A549 (cell line): ENCODE measurements at regions not wholly inside any gene's neighbourhood (a gene's known extent, or its start where the extent isn't known, plus 50 kb on each side); places are given as distances from the start of the nearest gene placed in this dataset.
A peak's percentile ranks its signal among the peaks of the same experiment; 100 is the strongest.

Experiments
- ATAC-seq, 2 experiments: fragments of 200-7000 bp in 1 of 2; fragments of >200 bp in 1 of 2; cut with Nextera tagmentation in 1 of 2; cut with Tn5 transposase in 1 of 2; 3 replicates each; pipeline versions ENCODE4 v1.8.0 to v1.9.1; 2018 to 2020; ENCODE audit warnings: mild to moderate bottlenecking in 1 of 2, moderate library complexity in 1 of 2
- CTCF ChIA-PET: fragments of 300-600 bp; sonication (Branson Sonifier 250); formaldehyde crosslinking; extraction: SDS; loops from one replicate; lab custom pipeline; 2021; ENCODE audit warnings: antibody characterized with exemption, inconsistent platforms; lab: Yijun Ruan, JAX
- POLR2A ChIA-PET: fragments of 350-600 bp; formaldehyde crosslinking; extraction: SDS; loops from one replicate; lab custom pipeline; 2021; ENCODE audit warnings: antibody characterized with exemption, inconsistent platforms; lab: Yijun Ruan, JAX
- DNase-seq, 2 experiments: peaks; one replicate each; pipeline versions ENCODE4 v3.0.0 to v3.0.0-alpha.2; 2011 to 2016; ENCODE audit warnings: low read depth in 1 of 2, low spot score in 1 of 2
- FAIRE-seq: peaks from 2 replicates; lab custom pipeline; 2011; peaks lifted over from hg19 to GRCh38; lab: Jason Lieb, UNC
- H3K27ac ChIP-seq, 2 experiments: fragments of >200 bp; sonication (Bioruptor Twin); formaldehyde crosslinking; 3 replicates each; pipeline ENCODE4 v1.5.1; 2016 to 2017
- H3K4me1 ChIP-seq: fragments of >200 bp; sonication (Bioruptor Twin); formaldehyde crosslinking; 3 replicates; pipeline ENCODE4 v1.6.1; 2016
- H3K4me2 ChIP-seq: fragments of >200 bp; sonication (Bioruptor Twin); formaldehyde crosslinking; 3 replicates; pipeline ENCODE4 v1.6.1; 2016
- H3K4me3 ChIP-seq: fragments of >200 bp; sonication (Bioruptor Twin); formaldehyde crosslinking; 3 replicates; pipeline ENCODE4 v1.5.1; 2016
- H3K9me3 ChIP-seq: fragments of >200 bp; sonication (Bioruptor Twin); formaldehyde crosslinking; 3 replicates; pipeline ENCODE4 v1.6.1; 2016
- BHLHE40 ChIP-seq: IDR thresholded peaks from 2 replicates; pipeline ENCODE4 v1.6.1; 2012; ENCODE audit warnings: low read depth, low read length, inconsistent platforms
- CBX2 ChIP-seq: fragments of 200-600 bp; sonication (generic); IDR thresholded peaks from 2 replicates; pipeline ENCODE4 v1.6.1; 2016; ENCODE audit warnings: low read depth, mild to moderate bottlenecking, borderline replicate concordance
- CEBPB ChIP-seq, 2 experiments: fragments of >200 bp in 1 of 2; sonication (Bioruptor Twin) in 1 of 2; formaldehyde crosslinking in 1 of 2; IDR thresholded peaks; 2 replicates each; pipeline ENCODE4 v1.6.1; 2012 to 2016
- CHD4 ChIP-seq: fragments of 200-600 bp; sonication (generic); IDR thresholded peaks from 2 replicates; pipeline ENCODE4 v1.6.1; 2016; ENCODE audit warnings: antibody characterized with exemption, mild to moderate bottlenecking, borderline replicate concordance
- FOSB ChIP-seq: fragments of 250-450 bp; sonication (Bioruptor Pico); IDR thresholded peaks from 2 replicates; pipeline ENCODE4 v1.5.0; 2020; ENCODE audit warnings: mild to moderate bottlenecking, moderate library complexity
- FOSL2 ChIP-seq, 2 experiments: fragments of 450-650 bp in 1 of 2; fragments of >200 bp in 1 of 2; sonication (Bioruptor Twin) in 1 of 2; formaldehyde crosslinking; IDR thresholded peaks; 2 replicates each; pipeline versions ENCODE4 v1.5.0 to v1.6.1; 2016 to 2020; ENCODE audit warnings: mild to moderate bottlenecking in 1 of 2, moderate library complexity in 1 of 2
- FOXS1 ChIP-seq: fragments of 250-450 bp; sonication (Bioruptor Pico); IDR thresholded peaks from 2 replicates; pipeline ENCODE4 v1.5.0; 2020; ENCODE audit warnings: mild to moderate bottlenecking, moderate library complexity
- GATA3 ChIP-seq: IDR thresholded peaks from 2 replicates; pipeline ENCODE4 v1.6.1; 2012; ENCODE audit warnings: borderline replicate concordance
- HES2 ChIP-seq: fragments of >200 bp; sonication (Bioruptor Twin); formaldehyde crosslinking; IDR thresholded peaks from 2 replicates; pipeline ENCODE4 v1.6.1; 2016
- HEYL ChIP-seq: fragments of 250-450 bp; sonication (Bioruptor Pico); IDR thresholded peaks from 2 replicates; pipeline ENCODE4 v1.8.0; 2021; ENCODE audit warnings: mild to moderate bottlenecking, moderate library complexity
- HOXB13 ChIP-seq: fragments of 250-450 bp; sonication (Bioruptor Pico); IDR thresholded peaks from 2 replicates; pipeline ENCODE4 v1.5.0; 2020; ENCODE audit warnings: low read depth, mild to moderate bottlenecking, moderate library complexity
- HOXB5 ChIP-seq: fragments of 250-450 bp; sonication (Bioruptor Pico); IDR thresholded peaks from 2 replicates; pipeline ENCODE4 v1.5.0; 2020; ENCODE audit warnings: mild to moderate bottlenecking, moderate library complexity
- MAFK ChIP-seq: fragments of 450-650 bp; IDR thresholded peaks from 2 replicates; pipeline ENCODE4 v1.6.1; 2014; ENCODE audit not compliant: partially characterized antibody
- MAZ ChIP-seq: fragments of 150-350 bp; IDR thresholded peaks from 2 replicates; pipeline ENCODE4 v1.6.1; 2014; ENCODE audit warnings: antibody characterized with exemption, low read depth, low read length, borderline replicate concordance
- MYC ChIP-seq: IDR thresholded peaks from 2 replicates; pipeline ENCODE4 v1.6.1; 2012; ENCODE audit warnings: mild to moderate bottlenecking, inconsistent platforms, low read length, improper control_type of control experiment, borderline replicate concordance
- PBX3 ChIP-seq: IDR thresholded peaks from 2 replicates; pipeline ENCODE4 v1.6.1; 2012
- POLR2AphosphoS2 ChIP-seq: conservative IDR thresholded peaks from 2 replicates; pipeline ENCODE4 v1.6.1; 2012; ENCODE audit warnings: low read length, improper control_type of control experiment, inconsistent platforms
- REST ChIP-seq: fragments of 200-600 bp; sonication (generic); IDR thresholded peaks from 2 replicates; pipeline ENCODE4 v1.6.1; 2016; ENCODE audit warnings: antibody characterized with exemption, mild to moderate bottlenecking, moderate library complexity
- RFX5 ChIP-seq: fragments of 450-650 bp; IDR thresholded peaks from 2 replicates; pipeline ENCODE4 v1.7.1; 2014; ENCODE audit warnings: antibody characterized with exemption, mild to moderate bottlenecking, moderate library complexity
- RNF2 ChIP-seq: fragments of 200-600 bp; sonication (generic); IDR thresholded peaks from 2 replicates; pipeline ENCODE4 v1.6.1; 2016; ENCODE audit warnings: low read depth, mild to moderate bottlenecking, antibody characterized with exemption, moderate library complexity, borderline replicate concordance
- SMC3 ChIP-seq: fragments of >200 bp; sonication (Bioruptor Twin); formaldehyde crosslinking; IDR thresholded peaks from 3 replicates; pipeline ENCODE4 v1.6.1; 2018; ENCODE audit warnings: inconsistent platforms
- SREBF2 ChIP-seq: fragments of 450-650 bp; IDR thresholded peaks from 2 replicates; pipeline ENCODE4 v1.6.1; 2014; ENCODE audit warnings: mild to moderate bottlenecking, moderate library complexity
- ZFP36 ChIP-seq: fragments of 450-650 bp; IDR thresholded peaks from 2 replicates; pipeline ENCODE4 v1.6.1; 2014; ENCODE audit warnings: borderline replicate concordance; ENCODE audit not compliant: partially characterized antibody
- ZSCAN20 ChIP-seq: fragments of 250-450 bp; sonication (Bioruptor Pico); IDR thresholded peaks from 2 replicates; pipeline ENCODE4 v1.8.0; 2022; ENCODE audit warnings: mild to moderate bottlenecking, moderate library complexity
- WGBS: methylation state at CpG from one replicate; pipeline ENCODE4 v1.1.6; 2017; ENCODE audit errors: missing lambda C conversion rate; 5-methylcytosine and 5-hydroxymethylcytosine counted together

- Histone ChIP-seq H3K4me2 (no peak overlapping the region), H3K27ac (no peak overlapping the region), H3K4me1 (no peaks in the 10 kb centered on the region), H3K4me3 (no peak overlapping the region), H3K9me3 (no peaks in the 10 kb centered on the region)
- no peak for FAIRE-seq
- DNase-seq: no peak
- TF ChIP-seq MYC (no peak), FOSB (no peak), POLR2AphosphoS2 (no peak), HEYL (no peak), RNF2 (no peak), PBX3 (no peak), CEBPB (IDR thresholded peaks at IDR 0.05) (no peak), REST (no peak), HOXB13 (CRISPR knock-in tag) (no peak), ZFP36 (no peak), MAZ (no peak), GATA3 (no peak), FOSL2 (IDR thresholded peaks at IDR 0.05) (no peak), FOSL2 (CRISPR knock-in tag; IDR thresholded peaks at IDR 0.05) (no peak)
- CTCF ChIA-PET: no interaction called here
- POLR2A ChIA-PET: no interaction called here
- ATAC-seq: no peak
- 0% methylated on average over 3 of the region's 3 CpGs for WGBS
Measured at GRCh38 chr1:4573526-4573925, 80.9 kb upstream of the AJAP1 start.

- ATAC-seq (no peak), FAIRE-seq (no peak), DNase-seq (no peak)
- H3K4me2 ChIP-seq: no peak overlapping the region
- no peak overlapping the region for H3K4me3 ChIP-seq
- TF ChIP-seq RNF2: no peak
- peak; percentile 68 for TF ChIP-seq MAFK
- TF ChIP-seq FOSB: no peak
- TF ChIP-seq HEYL: no peak
- TF ChIP-seq ZSCAN20: no peak
- no peak for TF ChIP-seq CHD4
- TF ChIP-seq CBX2: no peak
- 14% methylated on average over 5 of the region's 5 CpGs for WGBS
- CTCF ChIA-PET: no interaction called here
- H3K9me3 ChIP-seq: no peaks in the 10 kb centered on the region
- H3K27ac ChIP-seq: no peak overlapping the region
- POLR2A ChIA-PET: no interaction called here
- H3K4me1 ChIP-seq: no peaks in the 10 kb centered on the region
Measured at GRCh38 chr1:4581807-4582206, 72.6 kb upstream of the AJAP1 start.

GRCh38 chr1:4584449-4584848 is 70.0 kb upstream of the AJAP1 start:
- Histone ChIP-seq H3K9me3 (no peaks in the 10 kb centered on the region), H3K27ac (no peak overlapping the region), H3K4me2 (no peak overlapping the region), H3K4me3 (no peak overlapping the region), H3K4me1 (no peaks in the 10 kb centered on the region)
- no peak for FAIRE-seq
- WGBS: 46% methylated on average over 5 of the region's 5 CpGs
- TF ChIP-seq SMC3 (no peak), RFX5 (no peak), SREBF2 (no peak), FOXS1 (CRISPR knock-in tag) (no peak), BHLHE40 (no peak), HOXB5 (CRISPR knock-in tag) (no peak), HES2 (no peak)
- POLR2A ChIA-PET: no interaction called here
- CTCF ChIA-PET: interaction anchor here (0.8 to 1.0 kb wide), 2 partner anchors 10 to 571 kb away, joined by 4 read pairs; no protein-coding TSS in a partner anchor
- no peak for ATAC-seq
- DNase-seq: no peak
